Neural cell (in vitro differentiated cells): ENCODE measurements at regions not wholly inside any gene's neighbourhood (a gene's known extent, or its start where the extent isn't known, plus 50 kb on each side); places are given as distances from the start of the nearest gene placed in this dataset.
"Not testable (repeated sequence)": the region's sequence is repeated elsewhere in the genome, so short reads cannot be mapped to it uniquely, and the experiment has no call there.

Experiments used
- H2AFZ ChIP-seq: fragments of 200-600, 300-800 bp; sonication (generic), shearing (Covaris generic); 2 replicates; pipeline ENCODE4 v1.6.0; 2014; ENCODE audit warnings: low read depth, mild to moderate bottlenecking, antibody characterized with exemption, low read length, moderate library complexity
- H3F3A ChIP-seq: fragments of 200-600 bp; shearing (Covaris generic); 2 replicates; pipeline ENCODE4 v1.6.1; 2016; ENCODE audit warnings: mild to moderate bottlenecking, moderate library complexity, mixed read lengths, antibody characterized with exemption, low read length; ENCODE audit not compliant: insufficient read depth, poor library complexity, severe bottlenecking
- H3K27ac ChIP-seq: fragments of 200-600, 300-800 bp; sonication (generic), shearing (Covaris generic); 2 replicates; pipeline ENCODE4 v1.5.1; 2014; ENCODE audit warnings: mild to moderate bottlenecking, low read length, moderate library complexity
- H3K27me3 ChIP-seq: fragments of 300-800, 200-600 bp; sonication (generic), shearing (Covaris generic); 2 replicates; pipeline ENCODE4 v1.6.0; 2014; ENCODE audit warnings: mild to moderate bottlenecking, low read depth, low read length, moderate library complexity; ENCODE audit not compliant: insufficient read depth
- H3K36me3 ChIP-seq: fragments of 300-800, 200-600 bp; sonication (generic), shearing (Covaris generic); 2 replicates; pipeline ENCODE4 v1.5.1; 2014; ENCODE audit warnings: mild to moderate bottlenecking, antibody characterized with exemption, low read length, moderate library complexity; ENCODE audit not compliant: insufficient read depth
- H3K4me2 ChIP-seq: fragments of 300-800, 200-600 bp; sonication (generic), shearing (Covaris generic); 2 replicates; pipeline ENCODE4 v1.6.0; 2014; ENCODE audit warnings: mild to moderate bottlenecking, low read length
- H3K4me3 ChIP-seq: fragments of 300-800, 200-600 bp; sonication (generic), shearing (Covaris generic); 2 replicates; pipeline ENCODE4 v1.5.1; 2014; ENCODE audit warnings: mild to moderate bottlenecking, low read length, moderate library complexity
- H3K79me2 ChIP-seq: fragments of 200-600 bp; shearing (Covaris generic); replicated peaks from 2 replicates; pipeline ENCODE4 v1.6.0; 2014; ENCODE audit warnings: mild to moderate bottlenecking, low read length, moderate library complexity; ENCODE audit not compliant: insufficient read depth
- H3K9ac ChIP-seq: fragments of 300-800, 200-600 bp; sonication (generic), shearing (Covaris generic); 2 replicates; pipeline ENCODE4 v1.6.1; 2016; ENCODE audit warnings: mild to moderate bottlenecking, low read length, mixed read lengths
- H3K9me2 ChIP-seq: fragments of 200-600 bp; shearing (Covaris generic); 2 replicates; pipeline ENCODE4 v1.6.1; 2016; ENCODE audit warnings: mild to moderate bottlenecking, low read length, mixed read lengths; ENCODE audit not compliant: insufficient read depth
- H3K9me3 ChIP-seq: fragments of 200-600, 300-800 bp; sonication (generic), shearing (Covaris generic); 2 replicates; pipeline ENCODE4 v1.6.1; 2016; ENCODE audit warnings: mild to moderate bottlenecking, mixed run types, low read length, moderate library complexity, mixed read lengths
- H4K20me1 ChIP-seq: fragments of 200-600 bp; shearing (Covaris generic); 2 replicates; pipeline ENCODE4 v1.6.1; 2016; ENCODE audit warnings: mild to moderate bottlenecking, mixed run types; ENCODE audit not compliant: insufficient read depth
- CTCF ChIP-seq: fragments of 450-650 bp; IDR thresholded peaks from 2 replicates; pipeline ENCODE4 v1.5.1; 2014; ENCODE audit warnings: antibody characterized with exemption, mild to moderate bottlenecking, moderate library complexity; ENCODE audit not compliant: poor library complexity, severe bottlenecking
- EP300 ChIP-seq: fragments of 450-650 bp; conservative IDR thresholded peaks from 2 replicates; pipeline ENCODE4 v1.6.1; 2014; ENCODE audit warnings: antibody characterized with exemption, mild to moderate bottlenecking, moderate library complexity; ENCODE audit not compliant: poor library complexity, severe bottlenecking
- EZH2 ChIP-seq: fragments of 200-600, 300-800 bp; shearing (Covaris generic), sonication (generic); IDR thresholded peaks from 2 replicates; pipeline ENCODE4 v1.6.1; 2014; ENCODE audit warnings: antibody characterized with exemption, low read length, borderline replicate concordance, mild to moderate bottlenecking; ENCODE audit not compliant: insufficient read depth, poor library complexity, severe bottlenecking
- MXI1 ChIP-seq: fragments of 450-650 bp; conservative IDR thresholded peaks from 2 replicates; pipeline ENCODE4 v1.6.1; 2014; ENCODE audit warnings: antibody characterized with exemption, mild to moderate bottlenecking; ENCODE audit not compliant: poor library complexity, severe bottlenecking
- POLR2AphosphoS5 ChIP-seq: IDR thresholded peaks from 2 replicates; pipeline ENCODE4 v1.6.1; 2012
- RAD21 ChIP-seq: fragments of 450-650 bp; conservative IDR thresholded peaks from 2 replicates; pipeline ENCODE4 v1.6.1; 2014; ENCODE audit warnings: antibody characterized with exemption, mild to moderate bottlenecking, moderate library complexity
- REST ChIP-seq: IDR thresholded peaks from 2 replicates; pipeline ENCODE4 v1.6.1; 2012; ENCODE audit warnings: borderline replicate concordance
- SMC3 ChIP-seq: fragments of 450-650 bp; conservative IDR thresholded peaks from 2 replicates; pipeline ENCODE4 v1.6.1; 2014; ENCODE audit warnings: antibody characterized with exemption, mild to moderate bottlenecking, moderate library complexity; ENCODE audit not compliant: poor library complexity
- TAF1 ChIP-seq: IDR thresholded peaks from 2 replicates; pipeline ENCODE4 v1.6.1; 2012; ENCODE audit warnings: low read depth

- no peak overlapping the region for H3K4me2 ChIP-seq
Measured at GRCh38 chr2:198604599-198604998, 800.2 kb downstream of the PLCL1 start.

GRCh38 chr2:198602986-198603385 lies 798.6 kb downstream of the PLCL1 start:
- H3K4me3 ChIP-seq, H3K36me3 ChIP-seq, H3K4me2 ChIP-seq: not testable (repeated sequence)

More at GRCh38 chr2:198604599-198604998, 800.2 kb downstream of the PLCL1 start:
- TF ChIP-seq RAD21 (no peak), CTCF (no peak), TAF1 (no peak), SMC3 (no peak), EP300 (no peak), MXI1 (no peak), EZH2 (no peak), POLR2AphosphoS5 (no peak), REST (no peak)
- no peaks in the 10 kb centered on the region for H3K9me3 ChIP-seq
- H3K27ac ChIP-seq: no peak overlapping the region
- H3K9ac ChIP-seq: no peak overlapping the region
- no peaks in the 10 kb centered on the region for H3K27me3 ChIP-seq
- H3K36me3 ChIP-seq: no peaks in the 10 kb centered on the region
- H3F3A ChIP-seq: no peaks in the 10 kb centered on the region
- no peaks in the 10 kb centered on the region for H3K9me2 ChIP-seq
- no peaks in the 10 kb centered on the region for H3K79me2 ChIP-seq
- H2AFZ ChIP-seq: no peak overlapping the region
- no peak overlapping the region for H3K4me3 ChIP-seq
- no peaks in the 10 kb centered on the region for H4K20me1 ChIP-seq

GRCh38 chr2:198597648-198598047 lies 793.3 kb downstream of the PLCL1 start:
- H3K9ac ChIP-seq: no peak overlapping the region
- no peak overlapping the region for H2AFZ ChIP-seq
- no peaks in the 10 kb centered on the region for H3K9me2 ChIP-seq
- H3K27me3 ChIP-seq: no peaks in the 10 kb centered on the region
- no peak overlapping the region for H3K4me3 ChIP-seq
- no peaks in the 10 kb centered on the region for H3K36me3 ChIP-seq
- TF ChIP-seq RAD21 (no peak), REST (no peak)
- no peaks in the 10 kb centered on the region for H3K9me3 ChIP-seq
- no peaks in the 10 kb centered on the region for H3F3A ChIP-seq
- H3K27ac ChIP-seq: no peak overlapping the region
- H3K4me2 ChIP-seq: no peak overlapping the region
- no peaks in the 10 kb centered on the region for H3K79me2 ChIP-seq
- H4K20me1 ChIP-seq: no peaks in the 10 kb centered on the region

More at GRCh38 chr2:198602986-198603385, 798.6 kb downstream of the PLCL1 start:
- not testable (repeated sequence) for H4K20me1 ChIP-seq, H3K9me3 ChIP-seq, H3K79me2 ChIP-seq, H3K27ac ChIP-seq, H3K27me3 ChIP-seq, H2AFZ ChIP-seq, H3K9ac ChIP-seq, H3K9me2 ChIP-seq, H3F3A ChIP-seq
